ENCODE measurements at regions not wholly inside any gene's neighbourhood (a gene's known extent, or its start where the extent isn't known, plus 50 kb on each side); places are given as distances from the start of the nearest gene placed in this dataset.

GRCh38 chr10:29714096-29714874 lies 79.5 kb upstream of the SVIL start:
- TF ChIP-seq YY1 (IDR thresholded peaks at IDR 0.05; ENCODE audit: insufficient read depth, insufficient read length), result no peak
- no peak for TF ChIP-seq ZNF274 (IDR thresholded peaks at IDR 0.05; ENCODE audit: low read depth, low read length)
- TF ChIP-seq SUZ12 (IDR thresholded peaks at IDR 0.05; ENCODE audit: extremely low read depth, insufficient read depth, insufficient read length), result no peak
